H4 (cell line): ENCODE measurements at regions not wholly inside any gene's neighbourhood (a gene's known extent, or its start where the extent isn't known, plus 50 kb on each side); places are given as distances from the start of the nearest gene placed in this dataset.

Experiments
- DNase-seq: peaks from one replicate; pipeline ENCODE4 v3.0.0-alpha.2; 2015; ENCODE audit warnings: low spot score

- DNase-seq = no peak
Observed at GRCh38 chr15:39304201-39304841, 276.6 kb upstream of the THBS1 start.

GRCh38 chr15:39304931-39305728, 275.7 kb upstream of the THBS1 start:
- DNase-seq = no peak

- DNase-seq = no peak
Observed at GRCh38 chr15:39310633-39311032, 270.2 kb upstream of the THBS1 start.

- no peak for DNase-seq
Observed at GRCh38 chr15:39312984-39313383, 267.9 kb upstream of the THBS1 start.

- no peak for DNase-seq
Observed at GRCh38 chr15:39313467-39313866, 267.4 kb upstream of the THBS1 start.

- DNase-seq = no peak
Observed at GRCh38 chr15:39313881-39314280, 267.0 kb upstream of the THBS1 start.

- no peak for DNase-seq
Observed at GRCh38 chr15:39315206-39315850, 265.6 kb upstream of the THBS1 start.

- no peak for DNase-seq
Observed at GRCh38 chr15:39317225-39317624, 263.7 kb upstream of the THBS1 start.

- no peak for DNase-seq
Observed at GRCh38 chr15:39318231-39318630, 262.6 kb upstream of the THBS1 start.

GRCh38 chr15:39320355-39320754, 260.5 kb upstream of the THBS1 start:
- no peak for DNase-seq

GRCh38 chr15:39320886-39321285, 260.0 kb upstream of the THBS1 start:
- DNase-seq = peak; percentile 54

- DNase-seq = no peak
Observed at GRCh38 chr15:39321977-39322376, 258.9 kb upstream of the THBS1 start.

- no peak for DNase-seq
Observed at GRCh38 chr15:39323157-39323556, 257.7 kb upstream of the THBS1 start.

GRCh38 chr15:39323706-39324105, 257.2 kb upstream of the THBS1 start:
- no peak for DNase-seq

- DNase-seq = no peak
Observed at GRCh38 chr15:39326306-39326975, 254.4 kb upstream of the THBS1 start.

GRCh38 chr15:39327005-39327730, 253.7 kb upstream of the THBS1 start:
- no peak for DNase-seq

GRCh38 chr15:39330061-39330460, 250.8 kb upstream of the THBS1 start:
- no peak for DNase-seq

- DNase-seq = no peak
Observed at GRCh38 chr15:39331584-39331983, 249.3 kb upstream of the THBS1 start.

GRCh38 chr15:39332846-39333245, 248.0 kb upstream of the THBS1 start:
- no peak for DNase-seq

- no peak for DNase-seq
Observed at GRCh38 chr15:39333393-39333792, 247.5 kb upstream of the THBS1 start.

GRCh38 chr15:39333896-39334295, 247.0 kb upstream of the THBS1 start:
- DNase-seq = no peak

- no peak for DNase-seq
Observed at GRCh38 chr15:39336926-39337325, 244.0 kb upstream of the THBS1 start.
